GM18505 (cell line): ENCODE measurements at regions not wholly inside any gene's neighbourhood (a gene's known extent, or its start where the extent isn't known, plus 50 kb on each side); places are given as distances from the start of the nearest gene placed in this dataset.

ENCODE experiments used
- ATAC-seq: cut with Tn5 transposase; IDR thresholded peaks from one replicate; pipeline ENCODE4 v1.9.1; 2021; ENCODE audit not compliant: unreplicated experiment
- POLR2A ChIP-seq: IDR thresholded peaks from 4 replicates; pipeline ENCODE4 v1.6.1; 2011; ENCODE audit warnings: borderline replicate concordance; ENCODE audit not compliant: insufficient read depth, insufficient read length; ENCODE audit errors: extremely low read depth

DNA sequence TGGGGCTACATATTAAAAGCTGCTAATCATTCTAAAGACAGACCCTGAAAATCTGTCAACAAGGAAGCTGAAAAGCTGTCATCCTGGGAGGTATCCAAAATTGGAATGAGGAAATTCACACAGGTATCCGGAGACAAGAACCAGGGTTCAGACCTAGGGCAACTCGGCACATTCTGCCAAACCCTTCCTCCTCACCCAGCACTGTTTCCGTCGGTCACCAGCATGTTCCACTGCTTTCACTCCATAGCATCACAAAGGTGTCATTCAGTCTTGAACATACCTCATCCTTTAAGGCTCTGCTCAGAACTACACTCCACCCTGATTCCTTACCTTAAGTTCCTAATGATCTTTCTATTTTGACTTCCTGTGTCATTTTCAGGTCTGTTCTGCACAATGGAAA is 153.1 kb upstream of the RASA1 start:
- no peak for TF ChIP-seq POLR2A

DNA sequence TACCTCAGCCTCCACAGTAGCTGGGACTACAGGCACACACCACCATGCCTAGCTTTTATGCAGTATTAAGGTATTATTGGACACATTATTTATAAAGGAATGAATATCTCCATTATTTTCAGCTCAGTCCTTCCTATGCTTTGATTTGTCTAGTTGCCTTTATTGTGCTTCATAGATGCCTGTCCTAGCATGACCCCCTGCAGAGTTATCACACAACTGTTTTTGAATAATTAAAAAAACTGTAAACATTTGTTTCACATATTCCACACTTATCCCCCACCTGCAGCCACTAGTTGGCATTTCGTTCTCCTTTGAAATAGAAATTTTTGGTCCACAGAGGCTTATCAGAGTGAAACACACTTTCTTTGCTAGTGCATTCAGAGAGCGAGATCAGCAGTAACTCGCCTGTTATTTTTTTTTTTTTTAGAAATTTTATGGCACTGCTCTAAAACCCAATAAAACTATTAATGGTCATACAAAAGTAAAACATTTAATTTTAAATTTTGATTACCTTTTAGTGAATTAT is 151.8 kb upstream of the RASA1 start:
- TF ChIP-seq POLR2A, result no peak
- no peak for ATAC-seq

More for the DNA sequence above, 153.1 kb upstream of the RASA1 start:
- no peak for ATAC-seq

DNA sequence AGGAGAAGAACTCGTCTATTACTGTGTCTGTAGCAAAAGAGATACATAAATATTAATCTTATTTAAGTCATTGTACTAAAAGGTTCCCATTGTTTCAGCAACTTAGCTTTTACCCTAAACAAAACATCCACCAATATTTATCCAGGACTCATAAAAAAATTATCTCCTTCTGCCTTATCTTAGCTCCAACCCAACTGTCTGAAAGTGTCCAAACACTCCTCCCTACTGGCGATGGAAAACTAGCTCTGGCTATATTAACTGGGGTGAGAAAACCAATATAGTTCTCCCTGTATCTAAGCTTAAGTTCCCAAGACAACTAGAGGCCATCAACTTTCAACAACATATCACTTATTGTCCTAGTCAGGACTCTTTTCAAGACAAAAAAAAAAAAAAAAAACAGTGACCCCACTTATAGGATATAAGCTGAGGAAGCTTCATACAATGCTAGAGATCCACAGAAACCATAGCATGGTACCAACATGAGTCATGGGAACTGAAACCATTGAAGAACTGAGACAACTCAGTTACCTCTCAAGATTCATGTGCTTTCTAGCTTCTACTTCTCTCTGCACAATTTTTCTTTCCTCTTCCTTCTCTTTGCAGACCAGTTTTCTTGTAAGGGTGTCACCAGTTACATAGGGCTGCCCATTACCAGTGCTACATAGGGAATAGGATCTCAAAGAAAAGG is 150.7 kb upstream of the RASA1 start:
- no peak for TF ChIP-seq POLR2A
- peak; percentile 83 for ATAC-seq

- ATAC-seq, result no peak
- no peak for TF ChIP-seq POLR2A
These were observed 148.1 kb upstream of the RASA1 start for GRCh38 chr5:87119588-87119987.

DNA sequence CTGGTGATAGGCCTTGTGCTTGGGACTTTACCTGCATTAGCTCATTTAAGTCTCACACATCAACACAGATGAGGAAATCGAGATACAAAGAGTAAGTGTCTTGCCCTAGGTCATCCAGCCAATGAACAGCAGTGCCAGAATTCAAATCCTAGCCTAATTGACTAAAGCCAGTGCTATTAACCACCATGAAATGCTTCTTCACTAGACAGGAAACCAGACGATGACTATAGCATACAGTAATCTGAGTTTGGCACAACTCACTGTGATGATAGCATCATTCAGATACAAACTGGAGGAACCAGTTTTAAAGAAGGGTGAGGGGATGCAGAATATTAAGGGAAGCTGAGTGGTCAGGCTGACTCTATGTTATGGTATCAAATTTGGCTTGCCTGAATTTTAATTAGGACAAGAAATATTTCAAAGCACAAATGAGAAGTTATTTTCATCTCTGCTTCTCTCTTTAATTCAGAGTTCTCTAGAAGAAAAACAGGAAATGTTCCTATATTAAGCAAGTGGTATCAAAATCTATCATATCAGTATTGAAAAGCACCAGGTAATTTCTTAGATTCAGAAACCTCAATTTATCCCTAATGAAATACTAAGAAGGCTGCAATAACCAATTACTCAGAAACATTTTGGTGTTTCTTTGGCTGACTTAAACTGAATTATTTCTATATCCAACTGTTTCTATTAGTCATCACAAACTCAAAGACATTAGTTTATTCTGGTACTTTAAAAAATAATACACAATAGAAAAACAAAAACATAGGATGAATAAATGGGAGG is 147.0 kb upstream of the RASA1 start:
- no peak for TF ChIP-seq POLR2A
- peak; percentile 26 for ATAC-seq

- peak; percentile 71 for ATAC-seq
- no peak for TF ChIP-seq POLR2A
These were observed 146.2 kb upstream of the RASA1 start for GRCh38 chr5:87121304-87122150.

DNA sequence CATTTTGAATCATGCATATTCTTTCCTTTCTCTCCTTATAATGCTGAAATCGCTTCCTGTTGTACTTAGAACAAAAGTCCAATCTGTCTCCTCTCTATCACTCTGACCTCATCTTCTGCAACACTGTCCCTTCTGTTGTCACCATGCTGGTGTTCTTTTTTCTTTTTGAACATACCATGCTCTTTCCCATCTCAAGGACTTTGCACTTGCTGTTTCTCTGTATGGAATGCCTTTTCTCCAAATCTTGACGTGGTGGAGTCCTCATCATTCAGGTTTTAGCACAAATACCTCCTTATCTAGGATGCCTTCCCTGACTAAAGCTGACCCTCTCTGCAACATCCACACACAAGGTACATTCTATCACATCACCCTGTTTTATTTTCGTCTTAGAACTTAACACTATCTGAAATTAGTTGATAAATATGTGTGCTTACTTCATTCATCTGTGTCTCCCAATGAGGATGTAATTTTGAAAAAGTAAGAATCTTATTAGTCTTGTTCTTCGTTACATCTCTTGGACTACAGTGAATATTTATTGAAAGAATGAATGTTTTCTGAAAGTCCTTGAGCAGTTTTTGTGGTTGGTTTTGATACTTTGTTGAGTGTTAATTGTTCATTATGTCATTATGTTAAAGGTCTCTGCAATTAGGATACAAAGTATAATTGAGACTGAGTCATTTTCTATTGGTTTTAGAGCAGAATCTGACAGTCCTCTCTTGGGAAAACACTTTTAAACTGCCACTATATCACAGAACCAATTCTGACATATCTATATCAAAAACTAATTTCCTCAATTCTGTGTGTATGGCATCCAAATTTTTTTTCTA is 145.3 kb upstream of the RASA1 start:
- no peak for ATAC-seq
- no peak for TF ChIP-seq POLR2A

- ATAC-seq, result no peak
- no peak for TF ChIP-seq POLR2A
These were observed 141.9 kb upstream of the RASA1 start for GRCh38 chr5:87125766-87126165.

- no peak for ATAC-seq
- no peak for TF ChIP-seq POLR2A
These were observed 140.8 kb upstream of the RASA1 start for GRCh38 chr5:87126869-87127268.

DNA sequence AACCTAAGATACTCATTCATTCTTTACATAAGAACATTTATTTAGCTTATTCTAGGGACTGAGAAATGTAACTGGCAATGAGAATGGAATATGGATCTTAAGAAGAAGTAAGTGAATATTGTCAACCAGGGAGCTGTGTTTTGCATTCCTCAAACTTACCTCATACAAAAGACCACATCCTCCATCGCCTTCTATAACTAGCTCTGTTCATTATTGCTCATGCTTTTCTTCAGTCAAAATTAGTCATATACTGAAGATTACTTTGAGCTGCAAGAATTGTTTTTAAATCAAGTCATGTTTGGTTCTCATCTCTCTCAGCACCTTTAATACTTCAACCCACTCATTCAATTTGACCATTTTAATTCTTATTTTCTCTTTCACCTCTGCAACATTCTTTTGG is 140.3 kb upstream of the RASA1 start:
- TF ChIP-seq POLR2A, result no peak
- ATAC-seq, result no peak

GRCh38 chr5:87127956-87128687 is 139.6 kb upstream of the RASA1 start:
- no peak for ATAC-seq
- TF ChIP-seq POLR2A, result no peak

GRCh38 chr5:87129046-87129445 is 138.6 kb upstream of the RASA1 start:
- no peak for ATAC-seq
- no peak for TF ChIP-seq POLR2A
